Suppressor macrophage treated with lipopolysaccharide for 4 hours (primary cell): ENCODE measurements at regions not wholly inside any gene's neighbourhood (a gene's known extent, or its start where the extent isn't known, plus 50 kb on each side); places are given as distances from the start of the nearest gene placed in this dataset.

Source experiments
- DNase-seq: peaks from one replicate; pipeline ENCODE4 v3.0.0-alpha.2; 2020

GRCh38 chr13:89752394-89752793 lies 1595.1 kb upstream of the MIR17HG start:
- no peak for DNase-seq

- DNase-seq = no peak
Observed at GRCh38 chr13:89755729-89756492, 1591.6 kb upstream of the MIR17HG start.

- no peak for DNase-seq
Observed at GRCh38 chr13:89763005-89763404, 1584.5 kb upstream of the MIR17HG start.

GRCh38 chr13:89783221-89783755 lies 1564.2 kb upstream of the MIR17HG start:
- no peak for DNase-seq

GRCh38 chr13:89784161-89784809 lies 1563.2 kb upstream of the MIR17HG start:
- no peak for DNase-seq

GRCh38 chr13:89786531-89786930 lies 1561.0 kb upstream of the MIR17HG start:
- DNase-seq = no peak

GRCh38 chr13:89790696-89791095 lies 1556.8 kb upstream of the MIR17HG start:
- no peak for DNase-seq

- DNase-seq = no peak
Observed at GRCh38 chr13:89791971-89792630, 1555.4 kb upstream of the MIR17HG start.

- no peak for DNase-seq
Observed at GRCh38 chr13:89796196-89796595, 1551.3 kb upstream of the MIR17HG start.

- no peak for DNase-seq
Observed at GRCh38 chr13:89803839-89804238, 1543.6 kb upstream of the MIR17HG start.

GRCh38 chr13:89806594-89806993 lies 1540.9 kb upstream of the MIR17HG start:
- no peak for DNase-seq

GRCh38 chr13:89812856-89813255 lies 1534.6 kb upstream of the MIR17HG start:
- DNase-seq = no peak

GRCh38 chr13:89816404-89816803 lies 1531.1 kb upstream of the MIR17HG start:
- DNase-seq = no peak

GRCh38 chr13:89822467-89822866 lies 1525.0 kb upstream of the MIR17HG start:
- no peak for DNase-seq

GRCh38 chr13:89827552-89827951 lies 1519.9 kb upstream of the MIR17HG start:
- no peak for DNase-seq

- no peak for DNase-seq
Observed at GRCh38 chr13:89828506-89828905, 1519.0 kb upstream of the MIR17HG start.

GRCh38 chr13:89831157-89831556 lies 1516.3 kb upstream of the MIR17HG start:
- DNase-seq = no peak

GRCh38 chr13:89832827-89833226 lies 1514.7 kb upstream of the MIR17HG start:
- no peak for DNase-seq

- no peak for DNase-seq
Observed at GRCh38 chr13:89843621-89844020, 1503.9 kb upstream of the MIR17HG start.

- no peak for DNase-seq
Observed at GRCh38 chr13:89845874-89846273, 1501.6 kb upstream of the MIR17HG start.

- no peak for DNase-seq
Observed at GRCh38 chr13:89846926-89847585, 1500.4 kb upstream of the MIR17HG start.

GRCh38 chr13:89852570-89852969 lies 1494.9 kb upstream of the MIR17HG start:
- peak; percentile 0 for DNase-seq

GRCh38 chr13:89856512-89856911 lies 1491.0 kb upstream of the MIR17HG start:
- DNase-seq = no peak
